M059J (cell line): ENCODE measurements at regions not wholly inside any gene's neighbourhood (a gene's known extent, or its start where the extent isn't known, plus 50 kb on each side); places are given as distances from the start of the nearest gene placed in this dataset.

Experiments
- DNase-seq: peaks from one replicate; pipeline ENCODE4 v3.0.0-alpha.2; 2012; ENCODE audit warnings: low read depth

DNA sequence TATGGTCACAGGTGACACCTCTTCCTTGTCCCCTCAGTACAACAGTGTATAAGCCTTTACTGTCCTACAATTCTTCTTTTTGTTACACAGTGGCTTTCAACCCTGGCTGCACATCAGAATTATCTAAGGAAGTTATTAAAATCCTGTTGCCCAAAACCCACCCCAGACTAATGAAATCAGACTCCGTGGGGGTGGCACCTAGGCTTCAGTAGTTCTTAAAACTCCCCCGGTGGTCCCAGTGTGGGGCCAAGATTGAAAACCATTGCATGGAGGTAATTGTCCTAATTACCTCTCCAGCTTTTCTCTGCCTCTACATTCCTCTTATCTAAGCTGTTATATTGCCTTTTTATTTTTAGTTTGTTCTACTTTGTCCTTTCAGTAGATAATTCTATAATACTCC, 172.8 kb downstream of the DAD1 start:
- DNase-seq, result no peak

DNA sequence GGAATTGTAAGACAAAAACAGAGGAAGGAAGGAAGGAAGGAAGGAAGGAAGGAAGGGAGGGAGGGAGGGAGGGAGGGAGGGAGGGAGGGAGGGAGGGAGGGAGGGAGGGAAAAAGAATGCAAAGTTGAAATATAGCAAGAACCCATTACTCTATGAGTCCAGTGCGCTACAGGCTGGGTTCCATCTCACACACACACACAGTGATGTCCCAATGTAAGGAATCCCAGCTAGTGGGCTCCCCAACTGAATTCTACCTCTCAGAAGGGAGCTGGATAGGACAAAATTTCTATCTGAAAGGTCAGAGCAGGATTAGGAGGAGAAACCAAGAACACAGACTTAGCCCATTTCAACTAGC, 173.4 kb downstream of the DAD1 start:
- DNase-seq, result no peak

DNA sequence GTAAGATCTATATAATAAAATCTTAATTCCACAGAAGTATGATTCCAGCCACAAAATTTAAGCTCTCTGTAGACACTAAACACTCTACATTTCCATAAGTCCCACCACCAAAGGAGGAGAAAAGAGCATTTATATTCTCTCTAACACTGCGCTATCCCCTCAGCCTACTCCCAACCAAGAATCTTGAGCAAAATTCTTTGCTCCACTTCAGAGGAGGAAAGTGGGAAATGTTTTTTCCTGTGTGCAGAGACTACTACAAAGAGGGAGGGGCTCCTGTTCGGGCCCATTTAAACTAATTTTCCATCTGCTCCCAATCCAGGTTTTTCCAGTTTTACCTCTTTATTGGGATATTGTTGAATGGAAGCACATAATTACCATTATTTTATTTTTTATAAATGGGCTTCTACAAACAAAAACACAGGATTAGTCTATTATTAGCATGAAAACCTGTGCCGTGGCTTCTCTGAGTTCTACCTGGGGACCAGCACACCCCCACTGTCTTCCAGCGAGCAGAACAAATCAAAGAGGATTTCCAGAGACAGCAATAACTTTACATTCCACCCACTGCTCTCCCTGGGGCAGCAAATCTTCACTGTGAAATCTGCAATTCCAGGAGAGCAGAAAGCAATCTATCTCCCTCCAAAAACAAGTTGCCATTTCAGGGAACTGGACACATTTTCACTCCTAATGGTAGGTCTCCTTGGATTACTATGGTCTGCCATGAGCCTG, 174.0 kb downstream of the DAD1 start:
- DNase-seq, result no peak

DNA sequence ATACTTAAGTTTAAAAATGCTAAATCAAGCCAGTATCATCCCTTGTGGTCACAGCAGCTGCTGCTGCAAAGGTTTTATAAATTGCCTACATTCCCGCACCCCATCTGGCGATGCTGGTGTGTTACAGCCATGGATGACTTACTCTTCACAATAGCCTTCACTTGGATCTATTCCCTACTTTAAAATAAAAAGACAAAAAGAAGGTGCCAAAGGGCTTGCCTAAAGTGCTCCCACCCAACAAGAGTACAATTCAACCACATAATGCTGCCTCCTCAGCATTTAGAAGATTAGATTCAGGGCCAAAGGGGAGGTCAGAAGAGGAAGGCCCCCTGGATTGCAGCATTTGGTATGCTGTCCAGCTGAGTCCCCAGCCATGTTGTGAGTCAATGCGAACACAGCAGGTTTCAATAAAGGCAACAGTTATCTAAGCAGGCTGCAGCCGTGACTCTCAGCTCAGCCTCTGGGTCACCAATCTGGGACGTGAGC, 176.1 kb downstream of the DAD1 start:
- DNase-seq, result no peak

DNA sequence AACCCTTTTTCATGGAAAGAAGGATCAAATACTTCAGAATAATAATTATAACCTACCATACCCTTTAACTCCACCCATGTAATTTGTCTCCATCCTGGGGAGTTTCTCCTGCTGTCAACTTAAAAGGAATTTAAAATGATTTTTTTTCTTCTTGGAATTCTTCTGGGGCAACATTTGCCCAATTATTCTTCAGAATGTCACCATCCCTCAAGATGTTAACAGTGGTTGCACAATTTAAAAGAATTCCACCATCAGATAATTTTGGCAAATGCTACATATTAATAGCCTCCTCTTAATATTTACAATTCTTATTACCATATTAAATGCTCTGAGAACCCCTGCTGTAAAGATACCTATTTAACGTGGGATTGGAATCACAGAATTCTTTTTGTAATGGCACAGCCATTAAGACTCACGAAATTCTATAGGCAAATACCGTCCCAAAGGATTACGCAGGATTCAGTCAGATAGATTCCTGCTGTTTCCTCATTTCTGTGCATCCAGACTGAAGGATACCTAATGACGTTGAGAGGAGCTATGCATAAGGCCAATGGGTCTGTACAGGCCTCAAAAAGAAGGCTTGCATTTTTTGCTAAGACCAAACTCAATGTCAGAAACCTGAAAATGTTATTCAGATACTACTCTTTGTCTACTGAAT, 177.5 kb downstream of the DAD1 start:
- no peak for DNase-seq

DNA sequence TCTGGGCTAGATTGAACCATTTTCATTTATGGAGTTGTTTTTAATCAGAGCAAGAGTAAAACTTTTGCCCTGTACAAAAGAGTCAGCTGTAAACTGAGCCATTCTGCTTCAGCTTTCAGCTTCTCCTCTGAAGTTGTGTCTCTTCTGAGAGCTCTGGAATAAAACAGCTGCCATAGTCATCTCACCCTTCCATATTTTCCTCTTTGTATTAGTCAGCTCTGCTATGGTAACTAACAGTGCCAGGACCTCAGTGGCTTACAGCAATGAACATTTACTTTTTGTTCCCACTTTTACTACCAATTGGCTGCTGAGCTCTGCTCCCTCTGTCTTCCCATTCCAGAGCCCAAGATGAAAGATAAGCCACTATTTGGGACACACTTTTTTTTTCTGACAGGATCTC, 178.5 kb downstream of the DAD1 start:
- DNase-seq, result no peak

DNA sequence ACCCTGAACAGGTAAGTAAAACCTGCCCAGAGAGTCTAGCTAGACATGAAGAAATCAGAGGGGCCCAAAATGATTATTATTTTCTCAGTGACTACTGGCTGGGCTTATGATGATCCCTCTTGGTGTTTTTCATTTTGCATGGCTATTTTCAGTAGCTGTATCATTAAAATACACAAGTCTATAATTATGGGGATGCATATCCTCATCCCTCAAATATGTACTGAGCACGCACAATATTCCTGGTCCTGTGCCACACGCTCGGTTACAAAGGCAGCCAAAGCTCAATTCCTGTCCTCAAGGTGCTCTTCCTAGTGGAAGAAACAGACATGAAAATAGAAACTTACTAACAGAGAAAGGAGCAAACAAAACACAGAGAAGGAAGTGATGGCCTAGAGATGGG, 180.0 kb downstream of the DAD1 start:
- no peak for DNase-seq

DNA sequence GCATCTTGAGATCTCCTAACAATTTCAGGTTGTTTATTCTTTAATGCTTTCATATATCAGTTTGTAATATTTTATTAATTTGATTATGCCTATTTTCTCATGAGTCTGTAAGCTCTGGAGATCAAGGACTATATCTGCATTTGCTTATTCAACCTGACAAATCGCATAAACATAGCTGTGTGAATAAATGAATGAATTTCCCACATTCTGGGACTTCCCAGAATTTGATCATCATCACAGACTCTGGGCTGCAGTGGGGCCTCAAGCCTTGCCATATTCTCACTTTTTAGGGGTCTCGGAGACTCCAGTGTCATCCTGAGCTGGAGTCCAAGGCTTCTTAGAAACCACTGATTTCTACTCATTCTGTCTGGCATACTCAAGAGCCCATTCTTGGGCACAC, 180.5 kb downstream of the DAD1 start:
- DNase-seq, result no peak

DNA sequence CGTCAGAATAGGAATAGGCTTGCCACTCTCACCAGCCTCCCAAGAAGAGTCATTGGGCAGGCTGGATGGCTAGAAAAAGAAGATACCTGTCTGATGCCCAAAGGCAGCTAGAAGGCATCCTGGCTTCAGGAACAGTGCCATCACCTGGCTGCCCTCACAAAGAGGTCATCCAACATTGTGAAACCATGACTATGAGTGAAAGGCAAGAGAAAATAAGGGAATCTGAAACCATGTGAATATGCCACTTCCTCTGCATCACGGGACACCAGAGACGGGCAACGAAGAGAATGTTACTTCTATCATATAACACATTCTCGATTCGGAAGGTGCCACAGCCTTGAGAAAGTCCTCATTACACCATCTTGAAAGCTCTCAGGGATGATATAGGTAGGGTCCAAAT, 182.0 kb downstream of the DAD1 start:
- no peak for DNase-seq

DNA sequence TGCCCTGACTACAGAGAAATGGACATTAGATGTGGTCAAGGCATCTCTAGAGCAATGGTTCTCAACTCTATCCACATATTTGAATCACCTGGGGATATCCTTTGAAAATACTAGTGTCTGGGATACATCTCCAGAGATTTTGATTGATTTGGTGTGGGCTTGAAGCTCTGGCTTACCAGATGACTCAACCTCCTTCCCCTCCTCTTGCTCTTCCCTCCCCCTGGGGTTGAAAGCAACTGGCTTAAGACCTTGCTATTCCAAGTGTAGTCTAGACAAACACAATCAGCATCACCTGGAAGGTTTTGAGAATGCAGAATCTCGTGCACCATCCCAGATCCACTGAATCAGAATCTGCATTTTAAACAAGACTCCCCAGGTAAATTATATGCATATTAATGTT, 183.8 kb downstream of the DAD1 start:
- no peak for DNase-seq

DNA sequence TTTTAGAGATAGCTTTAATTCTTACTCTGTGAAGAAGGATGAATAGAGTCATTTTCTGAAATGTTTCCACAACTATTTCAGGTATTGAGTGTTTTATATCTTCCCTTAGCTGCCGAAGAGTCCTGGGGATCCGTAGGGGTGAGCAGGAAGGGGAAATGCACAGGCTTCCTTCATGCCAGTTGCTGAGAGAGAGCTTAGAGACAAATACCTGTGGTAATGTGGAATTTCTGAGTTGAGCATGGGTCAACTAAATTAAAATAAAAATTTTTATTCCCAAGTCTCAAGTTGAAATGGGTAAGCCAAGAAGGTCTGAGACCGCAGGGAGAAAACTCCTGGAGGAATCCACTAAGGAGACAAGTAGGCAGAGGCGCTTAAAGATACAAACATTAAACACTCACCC, 185.7 kb downstream of the DAD1 start:
- DNase-seq, result peak; percentile 56

DNA sequence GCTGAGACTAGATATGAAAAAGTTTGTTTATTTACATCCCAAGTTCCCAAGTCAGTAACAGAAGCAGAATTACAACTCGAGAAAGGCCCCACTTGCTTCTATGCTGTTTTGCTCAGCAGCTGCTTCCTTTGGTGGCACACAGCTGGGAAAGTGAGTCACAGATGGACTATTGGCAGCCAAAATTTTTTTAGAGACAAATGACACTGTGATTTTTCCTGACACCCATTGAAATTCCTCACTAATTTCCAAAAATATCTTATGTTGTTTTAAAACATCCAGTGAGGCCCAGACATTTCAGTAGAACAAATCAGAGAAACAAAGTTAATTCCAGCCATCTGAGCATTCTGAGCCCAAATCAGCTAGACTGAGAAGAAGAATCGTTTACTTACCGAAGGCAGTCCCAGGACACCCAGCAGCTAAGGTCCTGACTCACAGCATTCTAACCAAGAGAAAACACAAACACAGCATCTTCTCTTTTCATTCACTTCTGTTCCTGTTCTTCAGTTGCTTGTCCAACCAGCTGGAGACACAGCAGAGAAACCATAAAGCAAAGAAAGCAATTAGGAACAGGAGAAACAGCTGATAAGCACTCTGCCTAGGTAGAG, 188.3 kb downstream of the DAD1 start:
- no peak for DNase-seq

DNA sequence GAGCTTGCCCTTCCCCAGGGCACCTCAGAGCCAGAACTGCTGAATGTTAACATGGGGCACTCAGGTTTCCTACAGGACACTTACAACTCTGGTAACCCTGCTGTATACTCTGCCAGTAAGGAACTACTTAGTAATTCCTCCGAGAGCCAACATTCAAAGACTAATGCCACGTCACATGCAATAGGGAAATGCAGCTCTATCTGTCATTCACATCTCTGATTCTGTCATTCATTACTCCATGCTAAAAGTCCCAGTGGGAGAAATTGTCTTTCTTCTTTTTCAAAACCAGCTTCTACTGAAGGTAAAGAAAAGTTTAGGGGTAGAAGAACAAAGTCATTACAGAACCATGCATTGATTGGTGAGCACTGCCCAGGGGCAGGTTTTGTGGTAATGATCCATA, 189.2 kb downstream of the DAD1 start:
- DNase-seq, result no peak

DNA sequence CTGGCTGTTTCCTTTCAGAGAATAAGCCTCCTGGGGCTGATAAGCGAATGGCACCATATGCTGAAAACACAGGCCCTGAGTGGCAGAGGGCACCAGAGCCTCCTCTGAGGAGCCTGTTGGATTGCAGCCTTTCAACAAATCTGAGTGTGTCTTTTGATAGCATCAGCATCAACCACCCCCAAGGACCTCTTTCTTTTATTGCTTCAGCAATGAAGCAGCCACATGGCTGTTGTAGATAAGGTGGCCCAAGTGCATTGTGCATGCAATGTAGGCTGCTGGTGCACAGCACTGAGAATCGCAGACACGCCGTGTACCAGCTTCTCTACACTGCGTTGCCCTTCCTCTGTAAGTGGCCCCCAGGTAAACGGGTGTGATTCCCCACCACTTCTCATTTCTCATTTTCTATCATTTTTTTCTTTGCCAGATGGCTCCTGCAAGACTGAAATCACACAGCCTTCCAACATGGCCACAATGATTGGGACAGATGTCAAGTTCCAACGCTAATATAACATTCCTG, 191.7 kb downstream of the DAD1 start:
- DNase-seq, result no peak

DNA sequence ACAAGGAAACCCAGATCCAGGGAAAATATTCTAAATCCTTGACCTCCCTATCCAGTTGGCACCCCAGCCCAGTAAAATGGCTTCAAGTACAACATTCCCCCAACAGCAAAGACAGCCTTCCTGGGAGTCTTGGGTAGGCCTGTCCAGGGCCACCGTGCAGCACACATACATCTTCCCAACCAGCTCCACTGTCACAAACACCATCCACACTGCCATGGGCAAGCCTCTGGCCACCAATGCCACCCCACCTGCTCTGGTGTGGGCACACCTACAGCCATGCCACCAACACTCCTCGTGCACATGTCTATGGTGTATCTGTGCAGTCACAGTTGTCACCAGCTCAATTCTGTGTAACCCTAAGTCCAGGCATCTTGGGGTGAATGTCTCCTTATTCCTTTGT, 193.2 kb downstream of the DAD1 start:
- DNase-seq, result no peak

DNA sequence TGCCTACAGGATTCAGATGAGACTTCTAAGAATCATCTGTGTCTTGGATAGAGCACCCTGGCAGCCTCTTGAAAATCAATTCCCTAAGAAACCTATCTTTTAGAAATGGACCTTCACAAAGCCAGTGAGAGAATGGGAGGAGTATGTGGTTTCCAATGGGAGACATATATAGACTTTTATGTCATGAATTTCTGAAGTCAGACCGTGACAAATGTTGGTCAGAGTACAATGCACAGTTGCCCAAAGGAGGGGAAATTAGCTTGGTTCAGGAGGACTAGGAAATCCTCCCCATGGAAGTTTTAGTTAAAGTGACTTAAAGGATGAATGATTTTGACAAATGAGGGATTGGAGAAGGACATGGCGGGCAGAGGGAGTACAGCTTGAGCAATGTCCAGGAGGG, 194.4 kb downstream of the DAD1 start:
- no peak for DNase-seq

DNA sequence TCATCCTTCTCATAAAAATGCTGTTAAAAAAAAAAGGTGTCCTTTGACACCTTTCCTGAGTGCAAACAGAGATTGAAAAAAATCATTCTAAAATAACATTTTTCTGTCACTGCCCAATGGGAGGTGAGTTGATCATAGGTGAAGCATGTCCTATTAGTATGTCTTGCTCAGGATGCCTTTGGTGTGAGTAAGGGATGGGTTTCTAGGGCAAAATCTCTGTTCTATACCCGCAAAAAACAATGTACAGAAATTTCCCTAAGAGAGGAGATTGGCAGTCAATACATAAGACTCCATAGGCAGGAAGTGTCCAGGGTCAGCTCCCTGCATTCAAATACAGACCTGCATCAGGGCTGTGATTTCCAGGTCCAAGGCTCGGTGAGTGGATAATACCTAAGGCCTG, 195.2 kb downstream of the DAD1 start:
- DNase-seq, result no peak

DNA sequence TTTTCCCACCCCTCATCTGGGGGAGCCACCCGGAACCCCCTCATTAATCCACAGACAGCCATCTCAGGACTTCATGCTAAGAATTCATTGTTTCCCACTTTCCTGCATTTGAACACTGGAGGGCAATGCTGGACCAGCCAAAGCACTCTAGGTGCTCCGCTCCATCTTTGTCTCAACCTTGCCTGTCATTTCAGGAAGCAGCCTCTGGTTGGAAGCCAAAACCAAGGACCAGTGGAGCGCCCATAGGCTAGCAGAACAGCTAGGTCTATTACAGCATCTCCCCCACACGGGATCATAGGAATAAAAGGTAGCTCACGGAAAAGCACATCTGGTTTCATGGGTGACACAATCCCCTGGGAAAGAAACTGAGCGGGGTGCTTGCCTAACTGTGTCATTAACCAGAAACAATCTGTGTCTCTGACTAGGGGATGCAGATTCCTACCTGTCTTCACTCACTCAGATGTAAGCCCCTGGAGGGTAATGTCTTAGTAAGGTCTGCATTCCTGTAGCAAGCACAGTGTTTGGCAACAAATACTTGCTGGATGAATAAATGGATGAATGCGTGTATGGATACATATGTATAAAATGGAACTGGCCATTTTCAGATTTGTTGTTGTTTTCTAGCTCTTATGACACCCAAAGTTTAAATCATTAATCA, 197.0 kb downstream of the DAD1 start:
- peak; percentile 77 for DNase-seq

DNA sequence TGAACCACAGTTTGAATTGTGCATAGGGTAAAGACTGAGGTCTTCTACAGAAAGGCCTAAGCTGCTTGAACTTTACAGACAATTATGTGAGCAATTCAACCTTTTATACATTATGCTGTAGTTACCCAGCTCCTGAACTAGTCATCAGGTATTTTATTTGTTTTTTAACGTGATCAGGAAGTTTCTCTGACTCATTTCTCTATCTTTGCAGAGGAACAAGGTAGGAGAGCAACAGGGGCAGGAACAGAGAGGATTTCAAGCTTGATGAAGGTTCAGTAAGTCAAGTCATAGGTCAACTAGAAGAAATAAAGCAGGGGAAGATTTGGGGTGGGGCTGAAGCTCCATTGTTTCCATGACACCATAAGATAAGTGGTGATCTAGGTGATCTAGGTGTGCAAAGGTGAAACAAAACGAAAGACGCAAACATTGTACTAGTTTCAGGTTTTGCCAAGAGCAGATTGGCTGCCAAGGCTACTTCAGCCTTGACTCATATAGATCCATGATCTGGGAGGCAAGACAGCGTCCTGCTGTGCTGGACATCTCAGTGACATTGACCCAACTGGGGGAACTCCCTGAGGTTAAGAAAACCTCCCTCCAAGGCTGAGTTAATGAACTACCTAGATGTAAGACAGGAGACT, 198.1 kb downstream of the DAD1 start:
- peak; percentile 29 for DNase-seq

DNA sequence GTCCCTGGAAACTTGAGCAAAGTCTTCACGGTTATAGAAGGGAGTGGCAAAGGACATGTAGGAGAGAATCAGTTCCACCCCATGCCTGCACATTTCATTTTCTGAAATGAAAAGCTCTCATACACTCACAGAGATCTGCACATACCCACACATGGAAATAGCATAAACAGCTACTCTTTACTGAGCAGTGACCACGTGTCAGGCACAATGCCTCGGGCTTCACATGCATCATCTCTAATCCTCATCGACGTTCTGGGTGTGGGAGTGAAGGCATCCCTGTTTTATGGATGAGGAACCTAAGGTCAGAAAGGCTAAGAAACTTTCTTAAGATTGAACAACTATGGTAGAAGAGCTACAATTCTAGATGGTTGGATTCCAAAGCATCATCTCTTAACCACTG, 198.8 kb downstream of the DAD1 start:
- DNase-seq, result no peak

DNA sequence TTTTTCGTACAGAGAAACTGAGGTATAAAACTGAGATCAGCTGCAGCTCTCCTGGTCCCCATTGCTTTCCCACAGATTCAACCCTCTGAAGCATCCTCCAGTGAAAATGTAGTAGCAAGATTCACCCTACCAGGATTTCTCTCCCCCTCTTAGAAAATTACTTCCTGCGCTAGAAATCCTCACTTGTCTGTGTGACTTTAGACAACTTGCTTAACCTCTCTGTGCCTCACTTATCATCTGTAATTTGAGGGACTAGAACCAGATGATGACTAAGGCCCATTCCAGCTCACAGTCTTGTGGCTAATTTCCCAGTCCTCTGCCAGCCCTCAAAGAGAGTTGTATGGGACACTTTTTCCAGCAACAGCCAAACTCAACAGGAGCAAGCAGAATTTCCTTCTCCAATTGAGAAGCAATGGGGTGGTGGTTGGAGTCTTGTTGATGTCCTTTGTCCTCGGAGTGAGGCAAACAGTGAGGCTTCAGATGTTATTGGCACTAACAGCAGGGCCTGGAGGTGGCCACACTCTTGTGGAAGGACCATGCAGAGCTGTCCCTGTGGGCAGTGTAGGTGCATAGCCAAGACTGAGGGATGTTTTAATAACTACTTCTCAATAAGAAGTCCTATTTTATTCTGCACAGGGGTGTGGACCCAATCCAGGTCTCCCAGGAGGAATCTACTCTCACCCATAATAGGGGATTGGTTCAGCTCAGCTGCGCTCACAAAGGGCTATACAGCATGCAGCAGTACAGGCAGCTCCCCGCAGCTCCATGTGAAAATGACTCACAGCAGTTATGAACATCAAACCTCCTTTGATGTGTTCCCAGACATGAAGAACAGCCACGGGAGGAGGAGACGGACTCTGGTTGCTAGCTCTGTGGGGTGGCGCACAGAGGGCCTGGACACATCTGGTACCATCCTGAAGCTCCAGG, 200.1 kb downstream of the DAD1 start:
- DNase-seq, result peak; percentile 63
